Naive thymus-derived CD8-positive, alpha-beta T cell (primary cell): ENCODE measurements at regions not wholly inside any gene's neighbourhood (a gene's known extent, or its start where the extent isn't known, plus 50 kb on each side); places are given as distances from the start of the nearest gene placed in this dataset.

Source experiments
- ATAC-seq, 2 donors: fragments of 150-1000 bp; cut with Tn5 transposase in 1 of 2; sonication (Bioruptor Pico), chemical (Tn5 transposase) in 1 of 2; 1 replicate in 1 of 2; 2 replicates in 1 of 2; pipeline ENCODE4 v1.10.0; 2021; ENCODE audit warnings: mild to moderate bottlenecking in 2 of 2, moderate library complexity in 2 of 2
- POLR2A ChIA-PET: fragments of 350-600 bp; sonication (Branson Sonifier 250); formaldehyde crosslinking; loops from one replicate; lab custom pipeline; 2021; ENCODE audit warnings: antibody characterized with exemption; lab: Charles Lee
- DNase-seq, 10 donors: peaks; one replicate each; pipeline versions ENCODE4 v3.0.0 to v3.0.0-alpha.2; 2020 to 2022
- H3K27ac Mint-ChIP-seq, 10 donors: one replicate each; pipeline ENCODE4 v1.8.0; 2020 to 2022; ENCODE audit warnings: mild to moderate bottlenecking in 10 of 10, mixed read lengths in 10 of 10, moderate library complexity in 4 of 10, inconsistent platforms in 1 of 10
- H3K27me3 Mint-ChIP-seq, 5 donors: one replicate each; pipeline ENCODE4 v1.8.0; 2021 to 2022; ENCODE audit warnings: mixed read lengths in 5 of 5
- H3K36me3 Mint-ChIP-seq, 3 donors: one replicate each; pipeline ENCODE4 v1.8.0; 2020 to 2022; ENCODE audit warnings: mixed read lengths in 3 of 3, mild to moderate bottlenecking in 2 of 3, inconsistent platforms in 1 of 3
- H3K4me1 Mint-ChIP-seq, 4 donors: one replicate each; pipeline ENCODE4 v1.8.0; 2021 to 2022; ENCODE audit warnings: mixed read lengths in 4 of 4
- H3K4me3 Mint-ChIP-seq, 10 donors: one replicate each; pipeline ENCODE4 v1.8.0; 2020 to 2022; ENCODE audit warnings: mild to moderate bottlenecking in 10 of 10, mixed read lengths in 10 of 10, moderate library complexity in 6 of 10, inconsistent platforms in 1 of 10
- H3K9me3 Mint-ChIP-seq, 9 donors: one replicate each; pipeline ENCODE4 v1.8.0; 2020 to 2022; ENCODE audit warnings: mixed read lengths in 9 of 9, mild to moderate bottlenecking in 3 of 9, inconsistent platforms in 1 of 9, moderate library complexity in 1 of 9

GRCh38 chr7:156148547-156148946 is 336.3 kb upstream of the SHH start:
- Mint-ChIP-seq H3K27me3 (peaks cover 0 to 40% (median 7%) of the 10 kb centered on the region in 5 donors), H3K36me3 (no peaks in the 10 kb centered on the region), H3K27ac (no peak overlapping the region), H3K4me1 (no peaks in the 10 kb centered on the region), H3K9me3 (no peaks in the 10 kb centered on the region), H3K4me3 (no peak overlapping the region)
- POLR2A ChIA-PET, result no interaction called here
- ATAC-seq (no peak), DNase-seq (no peak)

GRCh38 chr7:156147756-156148504 is 335.7 kb upstream of the SHH start:
- Mint-ChIP-seq H3K27ac (no peak overlapping the region), H3K27me3 (peaks cover 0 to 40% (median 5%) of the 10 kb centered on the region in 5 donors), H3K4me1 (no peaks in the 10 kb centered on the region), H3K36me3 (no peaks in the 10 kb centered on the region), H3K9me3 (no peaks in the 10 kb centered on the region), H3K4me3 (no peak overlapping the region)
- POLR2A ChIA-PET, result no interaction called here
- DNase-seq (no peak), ATAC-seq (no peak)

- no peak for DNase-seq
- POLR2A ChIA-PET, result no interaction called here
- H3K4me1 Mint-ChIP-seq, result no peaks in the 10 kb centered on the region
- no peaks in the 10 kb centered on the region for H3K9me3 Mint-ChIP-seq
- H3K27me3 Mint-ChIP-seq, result peaks cover 0 to 40% (median 5%) of the 10 kb centered on the region in 5 donors
- H3K36me3 Mint-ChIP-seq, result no peaks in the 10 kb centered on the region
- H3K4me3 Mint-ChIP-seq, result no peak overlapping the region
- ATAC-seq, result no peak
- H3K27ac Mint-ChIP-seq, result no peak overlapping the region
Measured at GRCh38 chr7:156147104-156147503, 334.8 kb upstream of the SHH start.

- POLR2A ChIA-PET, result no interaction called here
- Mint-ChIP-seq H3K27me3 (peaks cover 0 to 32% (median 5%) of the 10 kb centered on the region in 5 donors), H3K4me3 (peak overlapping the region in 1 of 10 donors; percentile 62), H3K27ac (peak overlapping the region in 1 of 10 donors; percentile 18), H3K9me3 (no peaks in the 10 kb centered on the region), H3K4me1 (no peaks in the 10 kb centered on the region), H3K36me3 (no peaks in the 10 kb centered on the region)
- ATAC-seq (no peak), DNase-seq (no peak)
Measured at GRCh38 chr7:156145996-156146395, 333.7 kb upstream of the SHH start.

GRCh38 chr7:156145184-156145583 is 332.9 kb upstream of the SHH start:
- no peaks in the 10 kb centered on the region for H3K36me3 Mint-ChIP-seq
- POLR2A ChIA-PET, result no interaction called here
- H3K27me3 Mint-ChIP-seq, result peaks cover 0 to 31% (median 7%) of the 10 kb centered on the region in 5 donors
- no peaks in the 10 kb centered on the region for H3K9me3 Mint-ChIP-seq
- H3K4me1 Mint-ChIP-seq, result no peaks in the 10 kb centered on the region
- ATAC-seq (no peak), DNase-seq (no peak)
- H3K27ac Mint-ChIP-seq, result peak overlapping the region in 1 of 10 donors; percentile 66
- no peak overlapping the region for H3K4me3 Mint-ChIP-seq

GRCh38 chr7:156143683-156144082 is 331.4 kb upstream of the SHH start:
- Mint-ChIP-seq H3K4me3 (no peak overlapping the region), H3K27ac (no peak overlapping the region), H3K36me3 (no peaks in the 10 kb centered on the region), H3K4me1 (peaks cover 0 to 1% (median 0%) of the 10 kb centered on the region in 4 donors), H3K9me3 (peaks cover 0 to 2% (median 0%) of the 10 kb centered on the region in 9 donors), H3K27me3 (peaks cover 0 to 30% (median 7%) of the 10 kb centered on the region in 5 donors)
- DNase-seq (no peak), ATAC-seq (no peak)
- POLR2A ChIA-PET, result no interaction called here

- Mint-ChIP-seq H3K36me3 (no peaks in the 10 kb centered on the region), H3K9me3 (peaks cover 0 to 2% (median 0%) of the 10 kb centered on the region in 9 donors), H3K4me1 (peaks cover 0 to 1% (median 0%) of the 10 kb centered on the region in 4 donors), H3K27me3 (peaks cover 0 to 30% (median 7%) of the 10 kb centered on the region in 5 donors), H3K4me3 (no peak overlapping the region), H3K27ac (no peak overlapping the region)
- peak in 1 of 10 donors; percentile 53 for DNase-seq
- POLR2A ChIA-PET, result no interaction called here
- no peak for ATAC-seq
Measured at GRCh38 chr7:156143158-156143557, 330.9 kb upstream of the SHH start.

- Mint-ChIP-seq H3K27ac (no peak overlapping the region), H3K36me3 (no peaks in the 10 kb centered on the region), H3K9me3 (peaks cover 0 to 6% (median 0%) of the 10 kb centered on the region in 9 donors), H3K4me1 (peaks cover 0 to 1% (median 0%) of the 10 kb centered on the region in 4 donors), H3K27me3 (peaks cover 1 to 30% (median 7%) of the 10 kb centered on the region in 5 donors), H3K4me3 (no peak overlapping the region)
- ATAC-seq, result no peak
- DNase-seq, result no peak
- POLR2A ChIA-PET, result no interaction called here
Measured at GRCh38 chr7:156141941-156142340, 329.7 kb upstream of the SHH start.

GRCh38 chr7:156140896-156141295 is 328.6 kb upstream of the SHH start:
- peaks cover 1 to 27% (median 5%) of the 10 kb centered on the region in 5 donors for H3K27me3 Mint-ChIP-seq
- ATAC-seq (no peak), DNase-seq (no peak)
- peaks cover 0 to 6% (median 0%) of the 10 kb centered on the region in 9 donors for H3K9me3 Mint-ChIP-seq
- no peaks in the 10 kb centered on the region for H3K36me3 Mint-ChIP-seq
- no peak overlapping the region for H3K27ac Mint-ChIP-seq
- H3K4me3 Mint-ChIP-seq, result no peak overlapping the region
- peaks cover 0 to 1% (median 0%) of the 10 kb centered on the region in 4 donors for H3K4me1 Mint-ChIP-seq
- POLR2A ChIA-PET, result no interaction called here

- no peak overlapping the region for H3K27ac Mint-ChIP-seq
- no peak for DNase-seq
- POLR2A ChIA-PET, result no interaction called here
- no peaks in the 10 kb centered on the region for H3K36me3 Mint-ChIP-seq
- H3K4me1 Mint-ChIP-seq, result peaks cover 0 to 1% (median 0%) of the 10 kb centered on the region in 4 donors
- no peak overlapping the region for H3K4me3 Mint-ChIP-seq
- peaks cover 1 to 22% (median 4%) of the 10 kb centered on the region in 5 donors for H3K27me3 Mint-ChIP-seq
- no peak for ATAC-seq
- H3K9me3 Mint-ChIP-seq, result peaks cover 0 to 6% (median 0%) of the 10 kb centered on the region in 9 donors
Measured at GRCh38 chr7:156140447-156140846, 328.2 kb upstream of the SHH start.

- no peak for DNase-seq
- peaks cover 0 to 1% (median 0%) of the 10 kb centered on the region in 4 donors for H3K4me1 Mint-ChIP-seq
- no peaks in the 10 kb centered on the region for H3K36me3 Mint-ChIP-seq
- no peak overlapping the region for H3K27ac Mint-ChIP-seq
- H3K9me3 Mint-ChIP-seq, result peaks cover 0 to 6% (median 0%) of the 10 kb centered on the region in 9 donors
- H3K27me3 Mint-ChIP-seq, result peaks cover 1 to 19% (median 4%) of the 10 kb centered on the region in 5 donors
- POLR2A ChIA-PET, result no interaction called here
- ATAC-seq, result no peak
- H3K4me3 Mint-ChIP-seq, result no peak overlapping the region
Measured at GRCh38 chr7:156139633-156140032, 327.4 kb upstream of the SHH start.

- no peaks in the 10 kb centered on the region for H3K36me3 Mint-ChIP-seq
- H3K4me3 Mint-ChIP-seq, result no peak overlapping the region
- DNase-seq (no peak), ATAC-seq (no peak)
- peaks cover 2 to 19% (median 2%) of the 10 kb centered on the region in 5 donors for H3K27me3 Mint-ChIP-seq
- peaks cover 0 to 1% (median 0%) of the 10 kb centered on the region in 4 donors for H3K4me1 Mint-ChIP-seq
- POLR2A ChIA-PET, result no interaction called here
- peaks cover 0 to 6% (median 0%) of the 10 kb centered on the region in 9 donors for H3K9me3 Mint-ChIP-seq
- no peak overlapping the region for H3K27ac Mint-ChIP-seq
Measured at GRCh38 chr7:156139112-156139511, 326.8 kb upstream of the SHH start.

GRCh38 chr7:156131881-156132280 is 319.6 kb upstream of the SHH start:
- peaks cover 0 to 4% (median 0%) of the 10 kb centered on the region in 9 donors for H3K9me3 Mint-ChIP-seq
- ATAC-seq, result no peak
- peaks cover 0 to 1% (median 0%) of the 10 kb centered on the region in 5 donors for H3K27me3 Mint-ChIP-seq

More at GRCh38 chr7:156131881-156132280, 319.6 kb upstream of the SHH start:
- POLR2A ChIA-PET, result no interaction called here
- Mint-ChIP-seq H3K27ac (no peak overlapping the region), H3K4me3 (no peak overlapping the region), H3K4me1 (no peaks in the 10 kb centered on the region), H3K36me3 (no peaks in the 10 kb centered on the region)
- no peak for DNase-seq
